Tibial nerve (tissue), 3 donors: ENCODE measurements at regions not wholly inside any gene's neighbourhood (a gene's known extent, or its start where the extent isn't known, plus 50 kb on each side); places are given as distances from the start of the nearest gene placed in this dataset.

Experiments used
- CTCF ChIP-seq, 5 experiments: fragments of 200-600 bp in 3 of 5; fragments of 450-650 bp in 2 of 5; sonication (generic) in 3 of 5; IDR thresholded peaks; one replicate each; pipeline ENCODE4 v1.5.1; 2016 to 2019; ENCODE audit warnings: antibody characterized with exemption in 5 of 5, mild to moderate bottlenecking in 3 of 5, moderate library complexity in 2 of 5
- POLR2A ChIP-seq, 2 donors: fragments of 450-650 bp; IDR thresholded peaks; one replicate each; pipeline ENCODE4 v1.6.1; 2017; ENCODE audit warnings: antibody characterized with exemption in 2 of 2, mild to moderate bottlenecking in 2 of 2, moderate library complexity in 2 of 2

DNA sequence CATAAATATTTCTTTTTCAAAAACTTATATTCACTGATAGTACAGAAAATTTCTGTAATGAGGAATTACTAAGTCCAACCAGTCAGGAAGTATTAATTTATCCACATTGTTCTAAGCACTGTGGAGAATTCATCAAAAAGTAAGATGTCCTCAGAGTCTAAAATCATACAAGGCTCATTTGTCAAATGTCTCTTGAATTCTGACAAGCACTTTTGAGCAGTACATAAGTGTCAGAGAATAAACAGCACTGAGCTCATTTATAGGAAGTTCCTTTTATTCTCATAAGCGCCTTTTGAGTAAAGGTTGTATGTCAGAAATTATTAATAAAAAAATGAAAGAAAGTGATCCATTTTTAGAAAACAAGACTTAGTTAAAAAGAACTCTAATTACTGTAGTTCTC, 523.2 kb upstream of the EPHA5 start:
- TF ChIP-seq POLR2A (IDR thresholded peaks at IDR 0.05) (no peak), CTCF (IDR thresholded peaks at IDR 0.05) (no peak)
